Heart right ventricle (tissue), 16 donors: ENCODE measurements at regions not wholly inside any gene's neighbourhood (a gene's known extent, or its start where the extent isn't known, plus 50 kb on each side); places are given as distances from the start of the nearest gene placed in this dataset.
"Not testable (repeated sequence)": the region's sequence is repeated elsewhere in the genome, so short reads cannot be mapped to it uniquely, and the experiment has no call there.

Experiments
- ATAC-seq, 8 donors: fragments of 200-7000 bp; cut with Tn5 transposase; one replicate each; pipeline ENCODE4 v1.9.1; 2020; ENCODE audit warnings: mild to moderate bottlenecking in 8 of 8, moderate library complexity in 8 of 8, moderate number of reproducible peaks in 1 of 8
- DNase-seq, 2 donors: peaks; one replicate each; pipeline ENCODE4 v3.0.0-alpha.2; 2020
- H3K27ac ChIP-seq, 10 donors: fragments of 200-600 bp; sonication (generic) in 2 of 10; one replicate each; pipeline versions ENCODE4 v1.5.0 to v1.8.0; 2020 to 2022; ENCODE audit warnings: mild to moderate bottlenecking in 3 of 10
- H3K27me3 ChIP-seq, 7 donors: fragments of 200-600 bp; one replicate each; pipeline ENCODE4 v1.8.0; 2021 to 2022; ENCODE audit warnings: mild to moderate bottlenecking in 2 of 7
- H3K36me3 ChIP-seq, 9 donors: fragments of 200-600 bp; sonication (generic) in 1 of 9; one replicate each; pipeline versions ENCODE4 v1.5.0 to v1.8.0; 2020 to 2022; ENCODE audit warnings: mild to moderate bottlenecking in 2 of 9
- H3K4me1 ChIP-seq, 9 donors: fragments of 200-600 bp; sonication (generic) in 1 of 9; one replicate each; pipeline versions ENCODE4 v1.5.0 to v1.8.0; 2020 to 2022; ENCODE audit warnings: mild to moderate bottlenecking in 4 of 9
- H3K4me3 ChIP-seq, 10 donors: fragments of 200-600 bp; sonication (generic) in 2 of 10; one replicate each; pipeline versions ENCODE4 v1.5.0 to v1.8.0; 2020 to 2022; ENCODE audit warnings: mild to moderate bottlenecking in 7 of 10, moderate library complexity in 2 of 10
- H3K9me3 ChIP-seq, 11 donors: fragments of 200-600 bp in 10 of 11; sonication (generic) in 2 of 11; one replicate each; pipeline versions ENCODE4 v1.5.0 to v1.8.0; 2013 to 2022; ENCODE audit warnings: mild to moderate bottlenecking in 2 of 11, control low read depth in 1 of 11, moderate library complexity in 1 of 11
- CTCF ChIP-seq, 9 donors: fragments of 200-600 bp; sonication (generic) in 2 of 9; IDR thresholded peaks; one replicate each; pipeline versions ENCODE4 v1.5.0 to v1.8.0; 2021 to 2022; ENCODE audit warnings: antibody characterized with exemption in 9 of 9, mild to moderate bottlenecking in 5 of 9, moderate library complexity in 1 of 9
- WGBS, 2 donors: extraction: QIAGEN DNeasy Blood & Tissue Kit; methylation state at CpG; one replicate each; pipeline ENCODE4 v1.1.7; 2013; ENCODE audit warnings: inconsistent platforms in 1 of 2; 5-methylcytosine and 5-hydroxymethylcytosine counted together
- intact Hi-C, 10 donors: fragments of 100-400 bp; cut with DNase I; formaldehyde crosslinking; loops; one replicate each; pipeline versions ENCODE4 v1.11.1 to v1.14.2; 2022
- donor health status: Arrhythmogenic right ventricular cardiomyopathy.
- donor health status: ischemic (EF 13 %, LVEDD 7.1; RV severe dilation, severe dysfunction).
- donor health status: healthy with polysubstance abuse.
- donor health status: DM: no; HTN: yes; CAD: no.
- donor health status: DM: no; HTN: no; CAD: no.
- donor health status: ischemic (EF 25% LVEDD 6.9; RV normal size, moderate dysfunction).
- donor health status: ischemic (EF 25% LVEDD 5.7; RV mildly dilated, moderate dysfunction).
- donor health status: healthy.
- donor health status: DM: yes; HTN: yes; CAD: no.
- donor health status: Ischemic cardiomyopathy.
- donor health status: ischemic (EF 35%, LVEDD 5.7; RV mildly dilated, moderate dysfunction).
- donor health status: nonischemic (EF 11% LVEDD 7.7; RV severe dilation, severe dysfunction).
- donor health status: DM: yes; HTN: yes; CAD: no.
- donor health status: PGD.
- donor health status: ischemic (EF 29% LVEDD 5.4; RV normal size, mild dysfunction).
- donor health status: nonischemic (EF 23%, LVEDD 6.1; RV moderate dilation, normal function).

GRCh38 chr3:63135367-63135766 lies 142.7 kb upstream of the SYNPR start:
- no peak for TF ChIP-seq CTCF (IDR thresholded peaks at IDR 0.05)
- intact Hi-C loops = no loop called here
- no peak for DNase-seq
- H3K27ac ChIP-seq = peak overlapping the region in 7 of 10 donors; percentile 16 to 80 (median 63)
- ATAC-seq = peak in 7 of 8 donors; percentile 44 to 88 (median 67)
- no peaks in the 10 kb centered on the region for H3K27me3 ChIP-seq
- H3K9me3 ChIP-seq = no peaks in the 10 kb centered on the region
- peaks cover 0 to 18% (median 0%) of the 10 kb centered on the region in 9 donors for H3K4me1 ChIP-seq
- H3K36me3 ChIP-seq = no peaks in the 10 kb centered on the region
- H3K4me3 ChIP-seq = no peak overlapping the region

GRCh38 chr3:63136249-63136648 lies 141.9 kb upstream of the SYNPR start:
- ATAC-seq, H3K9me3 ChIP-seq, H3K36me3 ChIP-seq, intact Hi-C loops, DNase-seq, H3K27me3 ChIP-seq, H3K4me3 ChIP-seq: not testable (repeated sequence)
- peak overlapping the region in 5 of 10 donors; percentile 59 to 80 (median 66) for H3K27ac ChIP-seq
- WGBS, 2 donors = 91 to 94% methylated on average over 19 to 22 of the region's 26 CpGs
- peaks cover 0 to 18% (median 0%) of the 10 kb centered on the region in 9 donors for H3K4me1 ChIP-seq

- 31 to 41% methylated on average over 2 of the region's 2 CpGs for WGBS, 2 donors
- TF ChIP-seq CTCF (IDR thresholded peaks at IDR 0.05) = peak in 1 of 9 donors; percentile 10
- no peak overlapping the region for H3K27ac ChIP-seq
Measured at GRCh38 chr3:63142681-63143080, 135.4 kb upstream of the SYNPR start.

GRCh38 chr3:63146154-63146553 lies 132.0 kb upstream of the SYNPR start:
- peak overlapping the region in 2 of 10 donors; percentile 13 to 26 for H3K27ac ChIP-seq
- no peaks in the 10 kb centered on the region for H3K27me3 ChIP-seq
- no peak for ATAC-seq

More at GRCh38 chr3:63142681-63143080, 135.4 kb upstream of the SYNPR start:
- no peak for ATAC-seq
- peaks cover 0 to 16% (median 0%) of the 10 kb centered on the region in 9 donors for H3K4me1 ChIP-seq
- no peaks in the 10 kb centered on the region for H3K27me3 ChIP-seq
- no peak for DNase-seq
- no peaks in the 10 kb centered on the region for H3K36me3 ChIP-seq
- H3K4me3 ChIP-seq = no peak overlapping the region
- intact Hi-C loops = no loop called here
- peaks cover 0 to 11% (median 0%) of the 10 kb centered on the region in 11 donors for H3K9me3 ChIP-seq

More at GRCh38 chr3:63146154-63146553, 132.0 kb upstream of the SYNPR start:
- no peak overlapping the region for H3K4me3 ChIP-seq
- H3K36me3 ChIP-seq = no peaks in the 10 kb centered on the region
- no peak for TF ChIP-seq CTCF (IDR thresholded peaks at IDR 0.05)
- H3K9me3 ChIP-seq = peaks cover 0 to 11% (median 0%) of the 10 kb centered on the region in 11 donors
- DNase-seq = no peak
- intact Hi-C loops = no loop called here
- 45 to 64% methylated on average over 4 of the region's 4 CpGs for WGBS, 2 donors
- H3K4me1 ChIP-seq = peaks cover 0 to 16% (median 0%) of the 10 kb centered on the region in 9 donors
